IMR-90 (cell line): ENCODE measurements at regions not wholly inside any gene's neighbourhood (a gene's known extent, or its start where the extent isn't known, plus 50 kb on each side); places are given as distances from the start of the nearest gene placed in this dataset.

Source experiments
- ATAC-seq: fragments of 200-7000 bp; cut with Tn5 transposase; 2 replicates; pipeline ENCODE4 v1.9.1; 2020; ENCODE audit warnings: low read depth, mild to moderate bottlenecking, moderate library complexity
- BruUV-seq: library from RNA; stranded (reverse); fragments of 400-500 nt; replicated peaks from 2 replicates; lab custom pipeline; 2021; lab: Mats Ljungman, UMichigan
- CTCF ChIA-PET: fragments of 300-600 bp; formaldehyde crosslinking; extraction: SDS; loops from one replicate; lab custom pipeline; 2021; ENCODE audit warnings: antibody characterized with exemption; lab: Yijun Ruan, JAX
- POLR2A ChIA-PET: fragments of 300-600 bp; sonication (Branson Sonifier 250); formaldehyde crosslinking; loops from one replicate; lab custom pipeline; 2022; ENCODE audit warnings: antibody characterized with exemption; ENCODE audit not compliant: unreplicated experiment; lab: Charles Lee
- DNase-seq: peaks from one replicate; pipeline ENCODE4 v3.0.0; 2013
- H2AFZ ChIP-seq: replicated peaks from 2 replicates; pipeline ENCODE3; 2013; ENCODE audit warnings: low read length, mild to moderate bottlenecking; ENCODE audit not compliant: poor library complexity
- H2AK5ac ChIP-seq: 2 replicates; pipeline ENCODE4 v1.6.1; 2013; ENCODE audit warnings: low read depth, low read length, inconsistent platforms
- H2AK9ac ChIP-seq: replicated peaks from 2 replicates; pipeline ENCODE3; 2013; ENCODE audit warnings: mild to moderate bottlenecking, low read depth, low read length, moderate library complexity; ENCODE audit not compliant: poor library complexity
- H2BK120ac ChIP-seq: 2 replicates; pipeline ENCODE4 v1.6.1; 2013; ENCODE audit warnings: low read depth, low read length, inconsistent platforms
- H2BK15ac ChIP-seq: 3 replicates; pipeline ENCODE4 v1.6.1; 2013; ENCODE audit warnings: low read depth, low read length, inconsistent platforms
- H2BK20ac ChIP-seq: 2 replicates; pipeline ENCODE4 v1.6.1; 2013; ENCODE audit warnings: low read depth, mild to moderate bottlenecking, inconsistent platforms, low read length, moderate library complexity
- H2BK5ac ChIP-seq: 2 replicates; pipeline ENCODE4 v1.6.1; 2013; ENCODE audit warnings: mild to moderate bottlenecking, low read depth, low read length, inconsistent platforms; ENCODE audit not compliant: poor library complexity, severe bottlenecking
- H3K14ac ChIP-seq: replicated peaks from 2 replicates; pipeline ENCODE4 v1.6.1; 2013; ENCODE audit warnings: low read depth, low read length, inconsistent platforms
- H3K18ac ChIP-seq: 2 replicates; pipeline ENCODE4 v1.6.1; 2013; ENCODE audit warnings: low read depth, low read length, control low read depth
- H3K23ac ChIP-seq: 2 replicates; pipeline ENCODE4 v1.6.1; 2013; ENCODE audit warnings: low read depth, low read length, inconsistent platforms
- H3K27ac ChIP-seq: 2 replicates; pipeline ENCODE4 v1.5.1; 2013; ENCODE audit warnings: mild to moderate bottlenecking, control low read depth, low read length; ENCODE audit not compliant: insufficient read depth
- H3K27me3 ChIP-seq: 2 replicates; pipeline ENCODE4 v1.6.1; 2013; ENCODE audit warnings: low read length; ENCODE audit not compliant: control insufficient read depth, insufficient read depth
- H3K36me3 ChIP-seq: 2 replicates; pipeline ENCODE4 v1.6.1; 2013; ENCODE audit warnings: low read length, mixed read lengths; ENCODE audit not compliant: control insufficient read depth, insufficient read depth
- H3K4ac ChIP-seq: 2 replicates; pipeline ENCODE4 v1.6.1; 2013; ENCODE audit warnings: low read depth, low read length, inconsistent platforms
- H3K4me1 ChIP-seq: 2 replicates; pipeline ENCODE4 v1.6.1; 2013; ENCODE audit warnings: low read length, mixed read lengths; ENCODE audit not compliant: control insufficient read depth, insufficient read depth
- H3K4me2 ChIP-seq: 2 replicates; pipeline ENCODE4 v1.6.1; 2013; ENCODE audit warnings: low read depth, mild to moderate bottlenecking, control low read depth, low read length, moderate library complexity
- H3K4me3 ChIP-seq: 2 replicates; pipeline ENCODE4 v1.5.1; 2013; ENCODE audit warnings: low read depth, mild to moderate bottlenecking, control low read depth, low read length, moderate library complexity; ENCODE audit not compliant: insufficient read depth
- H3K56ac ChIP-seq: 2 replicates; pipeline ENCODE4 v1.6.1; 2013; ENCODE audit warnings: low read length, inconsistent platforms; ENCODE audit not compliant: insufficient read depth; ENCODE audit errors: extremely low read depth
- H3K79me1 ChIP-seq, 2 experiments: 2 replicates each; pipeline ENCODE4 v1.6.1; 2013; ENCODE audit warnings: low read length in 2 of 2, inconsistent platforms in 1 of 2, low read depth in 1 of 2
- H3K9ac ChIP-seq: 2 replicates; pipeline ENCODE4 v1.6.1; 2013; ENCODE audit warnings: low read depth, low read length, control low read depth
- H3K9me1 ChIP-seq: 2 replicates; pipeline ENCODE4 v1.6.1; 2013; ENCODE audit warnings: low read length, inconsistent platforms; ENCODE audit not compliant: insufficient read depth
- H3K9me3 ChIP-seq: 2 replicates; pipeline ENCODE4 v1.6.1; 2013; ENCODE audit warnings: low read length; ENCODE audit not compliant: control insufficient read depth, insufficient read depth
- H4K20me1 ChIP-seq: 2 replicates; pipeline ENCODE4 v1.6.1; 2013; ENCODE audit warnings: low read length, inconsistent platforms; ENCODE audit not compliant: insufficient read depth
- H4K5ac ChIP-seq: 2 replicates; pipeline ENCODE4 v1.6.1; 2013; ENCODE audit warnings: mild to moderate bottlenecking, low read depth, low read length, control low read depth
- H4K8ac ChIP-seq, 2 experiments: 2 replicates each; pipeline ENCODE4 v1.6.1; 2013; ENCODE audit warnings: low read depth in 2 of 2, low read length in 2 of 2, control low read depth in 1 of 2, inconsistent platforms in 1 of 2
- H4K91ac ChIP-seq: 2 replicates; pipeline ENCODE4 v1.6.1; 2013; ENCODE audit warnings: low read depth, low read length, inconsistent platforms; ENCODE audit not compliant: insufficient read depth
- BHLHE40 ChIP-seq: fragments of 150-350 bp; IDR thresholded peaks from 2 replicates; pipeline ENCODE4 v1.6.1; 2016; ENCODE audit warnings: mild to moderate bottlenecking, low read depth, low read length
- FOS ChIP-seq: fragments of 150-350 bp; IDR thresholded peaks from 2 replicates; pipeline ENCODE4 v1.6.1; 2016; ENCODE audit warnings: low read depth, low read length
- MAFK ChIP-seq: IDR thresholded peaks from 2 replicates; pipeline ENCODE4 v1.6.1; 2012; ENCODE audit warnings: low read depth, low read length, improper control_type of control experiment
- WGBS, 2 experiments: methylation state at CpG; one replicate each; pipeline versions ENCODE4 v1.1.5 to v1.1.7; 2013; ENCODE audit warnings: missing lambda C conversion rate in 2 of 2; ENCODE audit not compliant: insufficient read length in 1 of 2; ENCODE audit errors: extremely low coverage in 2 of 2; 5-methylcytosine and 5-hydroxymethylcytosine counted together
- dilution Hi-C: fragments of 300-500 bp; cut with HindIII; formaldehyde crosslinking; loops from one replicate; pipeline ENCODE4 v1.14.3; 2018; ENCODE audit warnings: low sequenced_read_pairs; ENCODE audit not compliant: unreplicated experiment
- in situ Hi-C: fragments of 300-500 bp; cut with MboI; formaldehyde crosslinking; loops from 3 replicates; pipeline ENCODE4 v1.14.3; 2019; ENCODE audit warnings: low sequenced_read_pairs, inconsistent platforms, mixed read lengths
- intact Hi-C: fragments of 100-400 bp; cut with micrococcal nuclease; formaldehyde crosslinking; loops from 2 replicates; pipeline ENCODE4 v1.10.0; 2022

DNA sequence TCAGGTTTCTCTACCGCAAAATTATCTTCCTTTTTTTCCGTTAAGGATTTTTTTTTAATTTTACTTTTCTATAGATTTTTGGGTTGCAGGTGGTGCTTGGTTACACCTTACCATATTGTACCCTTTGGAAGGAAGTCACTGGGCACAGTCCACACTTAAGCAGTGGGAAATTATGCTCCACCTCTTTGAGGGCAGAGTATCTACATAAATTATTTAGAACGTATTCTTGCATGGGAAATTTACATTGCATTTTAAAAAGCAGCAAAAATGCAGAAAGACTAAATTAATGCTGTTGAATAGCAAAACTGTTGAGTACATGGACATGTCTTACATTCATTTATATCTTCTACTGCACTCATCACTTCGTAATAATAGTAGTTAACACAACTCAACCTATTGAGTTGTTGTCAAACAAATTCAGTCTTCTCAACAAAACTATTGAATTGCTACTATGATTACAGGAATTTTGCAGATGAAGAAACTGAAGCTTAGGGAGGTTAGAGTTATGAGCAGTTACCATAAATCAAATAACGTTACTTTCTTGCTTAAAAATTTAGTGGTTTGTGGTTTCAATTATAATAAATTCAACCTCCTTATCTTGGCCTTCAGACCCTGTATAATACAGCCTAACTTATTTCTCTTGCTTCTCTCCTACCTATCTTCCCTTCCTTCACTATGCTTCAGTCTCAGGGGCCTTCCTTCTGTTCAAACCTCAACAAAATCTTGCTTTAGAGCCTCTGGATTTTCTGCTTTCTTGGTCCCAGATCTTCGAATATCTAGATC lies 97.4 kb upstream of the ARHGAP20 start:
- no TSS peak for BruUV-seq

More for the DNA sequence above, 97.4 kb upstream of the ARHGAP20 start:
- H2BK120ac ChIP-seq = no peak overlapping the region
- no peak overlapping the region for H3K4me2 ChIP-seq
- no peak overlapping the region for H2AK9ac ChIP-seq
- H3K4me3 ChIP-seq = no peak overlapping the region
- WGBS, 2 experiments = no CpG with 5 or more reads among the region's 6 CpGs
- H3K18ac ChIP-seq = no peak overlapping the region
- CTCF ChIA-PET = no interaction called here
- no peak overlapping the region for H2BK20ac ChIP-seq
- H2AFZ ChIP-seq = no peak overlapping the region
- no peak overlapping the region for H3K27ac ChIP-seq
- no peak overlapping the region for H3K56ac ChIP-seq
- H3K14ac ChIP-seq = no peak overlapping the region
- POLR2A ChIA-PET = no interaction called here
- in situ Hi-C loops (no loop called here), intact Hi-C loops (no loop called here), dilution Hi-C loops (no loop called here)
- H2BK5ac ChIP-seq = no peak overlapping the region
- H3K9ac ChIP-seq = no peak overlapping the region
- H3K36me3 ChIP-seq = no peaks in the 10 kb centered on the region
- H3K4ac ChIP-seq = no peak overlapping the region
- no peaks in the 10 kb centered on the region for H3K27me3 ChIP-seq
- H3K9me1 ChIP-seq = no peaks in the 10 kb centered on the region
- H3K4me1 ChIP-seq = no peaks in the 10 kb centered on the region
- TF ChIP-seq MAFK (no peak), FOS (no peak), BHLHE40 (no peak)
- no peaks in the 10 kb centered on the region for H3K79me1 ChIP-seq
- no peak overlapping the region for H2AK5ac ChIP-seq
- DNase-seq = no peak
- H4K20me1 ChIP-seq = no peaks in the 10 kb centered on the region
- no peaks in the 10 kb centered on the region for H3K9me3 ChIP-seq
- no peak overlapping the region for H4K5ac ChIP-seq
- no peak overlapping the region for H4K91ac ChIP-seq
- ATAC-seq = no peak
- H4K8ac ChIP-seq = no peak overlapping the region
- H3K23ac ChIP-seq = no peak overlapping the region
- no peak overlapping the region for H2BK15ac ChIP-seq
